PC-9 (cell line): ENCODE measurements at regions not wholly inside any gene's neighbourhood (a gene's known extent, or its start where the extent isn't known, plus 50 kb on each side); places are given as distances from the start of the nearest gene placed in this dataset.

Experiments
- BruUV-seq: library from RNA; stranded (reverse); fragments of 400-500 nt; replicated peaks from 2 replicates; lab custom pipeline; 2021; lab: Mats Ljungman, UMichigan
- CTCF ChIA-PET: fragments of 300-600 bp; sonication (Branson Sonifier 250); formaldehyde crosslinking; loops from one replicate; lab custom pipeline; 2022; ENCODE audit warnings: antibody characterized with exemption; lab: Charles Lee
- POLR2A ChIA-PET: fragments of 300-600 bp; sonication (Branson Sonifier 250); formaldehyde crosslinking; loops from one replicate; lab custom pipeline; 2022; ENCODE audit warnings: antibody characterized with exemption; ENCODE audit not compliant: unreplicated experiment; lab: Charles Lee
- DNase-seq, 2 experiments: peaks; one replicate each; pipeline versions ENCODE4 v3.0.0 to v3.0.0-alpha.2; 2015 to 2022; ENCODE audit warnings: mixed read lengths in 1 of 2
- H2AFZ ChIP-seq: fragments of 200-600 bp; sonication (generic); 2 replicates; pipeline ENCODE4 v1.8.1; 2017; ENCODE audit warnings: antibody characterized with exemption
- H3F3A ChIP-seq: fragments of 200-600 bp; sonication (generic); 2 replicates; pipeline ENCODE4 v1.8.1; 2017; ENCODE audit warnings: antibody characterized with exemption, mild to moderate bottlenecking, low read depth; ENCODE audit not compliant: insufficient read depth
- H3K27ac ChIP-seq: fragments of 200-600 bp; sonication (generic); 2 replicates; pipeline ENCODE4 v1.6.1; 2016; ENCODE audit warnings: mixed run types
- H3K27me3 ChIP-seq: fragments of 200-600 bp; sonication (generic); 2 replicates; pipeline ENCODE4 v1.6.1; 2016; ENCODE audit warnings: low read depth, mixed run types; ENCODE audit not compliant: insufficient read depth
- H3K36me3 ChIP-seq: fragments of 200-600 bp; sonication (generic); 2 replicates; pipeline ENCODE4 v1.6.1; 2016; ENCODE audit warnings: low read depth, mixed run types
- H3K4me1 ChIP-seq: fragments of 200-600 bp; sonication (generic); replicated peaks from 2 replicates; pipeline ENCODE4 v1.6.1; 2016; ENCODE audit warnings: mixed run types; ENCODE audit not compliant: insufficient read depth
- H3K4me2 ChIP-seq: fragments of 200-600 bp; sonication (generic); 2 replicates; pipeline ENCODE4 v1.6.1; 2017; ENCODE audit warnings: mixed run types
- H3K4me3 ChIP-seq: fragments of 200-600 bp; sonication (generic); 2 replicates; pipeline ENCODE4 v1.6.1; 2016; ENCODE audit warnings: mixed run types
- H3K79me2 ChIP-seq: fragments of 200-600 bp; sonication (generic); 2 replicates; pipeline ENCODE4 v1.6.1; 2017; ENCODE audit warnings: low read depth, mixed run types
- H3K9me2 ChIP-seq: fragments of 200-600 bp; sonication (generic); 2 replicates; pipeline ENCODE4 v1.8.1; 2017; ENCODE audit warnings: mild to moderate bottlenecking; ENCODE audit not compliant: insufficient read depth
- H3K9me3 ChIP-seq: fragments of 200-600 bp; sonication (generic); 2 replicates; pipeline ENCODE4 v1.8.1; 2016; ENCODE audit warnings: low read depth; ENCODE audit not compliant: insufficient read depth
- H4K20me1 ChIP-seq: fragments of 200-600 bp; sonication (generic); 2 replicates; pipeline ENCODE4 v1.8.1; 2017; ENCODE audit not compliant: insufficient read depth
- EZH2 ChIP-seq: fragments of 200-600 bp; sonication (generic); IDR thresholded peaks from 2 replicates; pipeline ENCODE4 v1.8.0; 2017; ENCODE audit warnings: antibody characterized with exemption, low read depth
- intact Hi-C: fragments of 100-400 bp; cut with micrococcal nuclease; formaldehyde crosslinking; loops from one replicate; pipeline ENCODE4 v1.10.0; 2022; ENCODE audit not compliant: unreplicated experiment
- TF ChIP-seq, protein P1 (sequence below): fragments of 200-600 bp; sonication (generic); conservative IDR thresholded peaks from 2 replicates; pipeline ENCODE4 v1.6.1; 2017; ENCODE audit warnings: mixed run types, antibody characterized with exemption, mild to moderate bottlenecking, moderate library complexity

DNA sequence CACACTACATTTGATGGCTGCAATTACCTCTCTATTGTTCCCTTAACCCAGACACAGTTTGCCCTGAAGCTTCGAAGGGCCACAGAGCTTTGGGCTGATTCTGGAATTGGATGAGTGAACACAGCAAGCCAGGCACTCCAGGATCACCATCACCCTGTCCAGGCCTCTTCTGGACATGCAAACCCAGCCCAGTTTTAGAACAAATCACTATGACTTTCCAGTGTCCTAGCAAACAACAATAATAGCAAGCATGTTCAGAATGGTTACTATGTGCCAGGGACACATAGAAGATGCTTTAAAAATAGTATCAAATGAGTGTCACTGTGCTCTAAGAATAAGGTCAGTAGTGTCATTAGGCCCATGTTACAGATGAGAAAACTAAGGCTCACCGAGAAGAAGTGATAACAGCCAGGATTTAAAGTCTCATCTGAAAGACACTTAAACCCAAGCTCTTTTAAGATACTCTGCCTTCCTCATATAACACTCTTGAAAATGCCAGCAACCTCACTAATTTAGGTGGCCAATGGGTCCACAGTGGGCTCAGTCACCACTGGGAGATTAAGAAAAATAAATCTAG, 191.7 kb upstream of the STK17B start:
- ChIA-PET CTCF (no interaction called here), POLR2A (no interaction called here)
- H3K9me2 ChIP-seq: no peaks in the 10 kb centered on the region
- no peaks in the 10 kb centered on the region for H3K36me3 ChIP-seq
- H3K79me2 ChIP-seq: no peaks in the 10 kb centered on the region
- no peaks in the 10 kb centered on the region for H3K27me3 ChIP-seq
- no peak overlapping the region for H3K4me2 ChIP-seq
- intact Hi-C loops: no loop called here
- H3K4me3 ChIP-seq: no peak overlapping the region
- H3F3A ChIP-seq: no peaks in the 10 kb centered on the region
- H3K4me1 ChIP-seq: no peaks in the 10 kb centered on the region
- no peaks in the 10 kb centered on the region for H4K20me1 ChIP-seq
- no peak for DNase-seq
- no peak for TF ChIP-seq EZH2
- TF ChIP-seq, protein P1, sequence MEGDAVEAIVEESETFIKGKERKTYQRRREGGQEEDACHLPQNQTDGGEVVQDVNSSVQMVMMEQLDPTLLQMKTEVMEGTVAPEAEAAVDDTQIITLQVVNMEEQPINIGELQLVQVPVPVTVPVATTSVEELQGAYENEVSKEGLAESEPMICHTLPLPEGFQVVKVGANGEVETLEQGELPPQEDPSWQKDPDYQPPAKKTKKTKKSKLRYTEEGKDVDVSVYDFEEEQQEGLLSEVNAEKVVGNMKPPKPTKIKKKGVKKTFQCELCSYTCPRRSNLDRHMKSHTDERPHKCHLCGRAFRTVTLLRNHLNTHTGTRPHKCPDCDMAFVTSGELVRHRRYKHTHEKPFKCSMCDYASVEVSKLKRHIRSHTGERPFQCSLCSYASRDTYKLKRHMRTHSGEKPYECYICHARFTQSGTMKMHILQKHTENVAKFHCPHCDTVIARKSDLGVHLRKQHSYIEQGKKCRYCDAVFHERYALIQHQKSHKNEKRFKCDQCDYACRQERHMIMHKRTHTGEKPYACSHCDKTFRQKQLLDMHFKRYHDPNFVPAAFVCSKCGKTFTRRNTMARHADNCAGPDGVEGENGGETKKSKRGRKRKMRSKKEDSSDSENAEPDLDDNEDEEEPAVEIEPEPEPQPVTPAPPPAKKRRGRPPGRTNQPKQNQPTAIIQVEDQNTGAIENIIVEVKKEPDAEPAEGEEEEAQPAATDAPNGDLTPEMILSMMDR: no peak
- no TSS peak for BruUV-seq
- no peaks in the 10 kb centered on the region for H3K9me3 ChIP-seq
- no peak overlapping the region for H2AFZ ChIP-seq
- H3K27ac ChIP-seq: no peak overlapping the region

DNA sequence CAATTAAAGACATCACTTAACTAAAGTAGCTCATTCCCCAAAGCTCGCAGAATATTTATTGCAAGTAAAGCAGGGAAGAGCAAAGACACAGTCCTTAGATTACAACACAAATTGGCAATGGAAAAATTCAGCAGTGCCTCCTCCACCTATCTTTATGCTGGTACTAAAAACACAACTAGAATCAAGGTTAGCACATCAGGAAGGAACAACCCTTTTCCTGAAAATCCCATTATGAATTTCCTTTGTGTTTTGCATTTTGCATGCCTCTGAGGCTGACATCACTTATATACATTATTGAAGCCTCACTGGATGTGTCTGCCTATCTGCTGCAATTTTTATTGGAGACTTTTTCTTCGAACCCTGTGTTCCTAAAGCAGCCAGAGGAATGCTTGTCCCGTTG, 193.8 kb upstream of the STK17B start:
- Histone ChIP-seq H3F3A (no peaks in the 10 kb centered on the region), H3K79me2 (no peaks in the 10 kb centered on the region), H3K27me3 (no peaks in the 10 kb centered on the region), H2AFZ (no peak overlapping the region), H3K27ac (no peak overlapping the region), H3K4me3 (no peak overlapping the region), H3K4me1 (no peaks in the 10 kb centered on the region), H4K20me1 (no peaks in the 10 kb centered on the region), H3K9me3 (no peaks in the 10 kb centered on the region), H3K4me2 (no peak overlapping the region), H3K36me3 (no peaks in the 10 kb centered on the region), H3K9me2 (no peaks in the 10 kb centered on the region)
- TF ChIP-seq, protein P1: no peak
- TF ChIP-seq EZH2: no peak
- POLR2A ChIA-PET: interaction anchor here (0.6 kb wide), 1 partner anchor 351 kb away, joined by 3 read pairs; no protein-coding TSS in a partner anchor
- intact Hi-C loops: no loop called here
- CTCF ChIA-PET: no interaction called here
- BruUV-seq: no TSS peak
- DNase-seq: no peak

DNA sequence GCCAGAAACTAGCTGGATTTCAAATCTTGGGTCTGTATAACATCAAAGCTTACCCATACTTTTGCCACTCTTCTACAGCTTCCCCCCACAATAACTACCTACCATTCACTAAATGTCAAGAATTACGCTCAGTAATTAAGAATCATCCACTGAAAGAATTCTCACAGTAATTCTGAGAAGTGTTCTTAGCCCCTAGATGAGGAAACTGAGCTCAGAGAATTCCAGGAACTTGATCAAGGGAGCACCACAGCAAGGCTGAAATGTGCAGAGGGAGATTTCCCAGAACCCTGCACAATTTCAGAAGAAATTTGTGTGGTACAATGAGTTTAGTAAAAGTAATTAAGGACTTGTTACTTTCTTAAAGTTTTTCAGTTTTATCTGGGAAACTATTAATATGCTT, 194.5 kb upstream of the STK17B start:
- ChIA-PET POLR2A (interaction anchor here (0.6 kb wide), 1 partner anchor 350 kb away, joined by 3 read pairs; no protein-coding TSS in a partner anchor), CTCF (no interaction called here)
- Histone ChIP-seq H3K9me3 (no peaks in the 10 kb centered on the region), H3K9me2 (no peaks in the 10 kb centered on the region), H3K27ac (no peak overlapping the region), H4K20me1 (no peaks in the 10 kb centered on the region), H3K79me2 (no peaks in the 10 kb centered on the region), H3K4me2 (no peak overlapping the region), H3F3A (no peaks in the 10 kb centered on the region), H3K27me3 (no peaks in the 10 kb centered on the region), H2AFZ (no peak overlapping the region), H3K4me3 (no peak overlapping the region), H3K4me1 (no peaks in the 10 kb centered on the region), H3K36me3 (no peaks in the 10 kb centered on the region)
- no TSS peak for BruUV-seq
- TF ChIP-seq, protein P1: no peak
- TF ChIP-seq EZH2: no peak
- intact Hi-C loops: no loop called here
- no peak for DNase-seq
